ENCODE measurements at regions not wholly inside any gene's neighbourhood (a gene's known extent, or its start where the extent isn't known, plus 50 kb on each side); places are given as distances from the start of the nearest gene placed in this dataset.

DNA sequence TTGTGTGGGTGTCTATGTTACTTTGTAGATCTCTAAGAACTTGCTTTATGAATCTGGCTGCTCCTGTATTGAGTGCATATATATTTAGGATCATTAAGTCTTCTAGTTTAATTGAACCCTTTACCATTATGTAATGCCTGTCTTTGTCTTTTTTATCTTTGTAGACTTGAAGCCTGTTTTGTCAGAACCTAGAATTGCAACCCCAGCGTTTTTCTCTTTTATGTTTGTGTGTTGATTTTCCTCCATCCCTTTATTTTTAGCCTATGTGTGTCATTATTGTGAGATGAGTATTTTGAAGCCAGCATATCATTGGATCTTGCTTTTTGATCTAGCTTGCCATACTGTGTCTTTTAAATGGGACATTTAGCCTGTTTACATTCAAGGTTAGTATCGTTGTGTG is 573.2 kb downstream of the BRINP3 start:
- Histone ChIP-seq H3K4me1 (no peaks in the 10 kb centered on the region), H3K4me3 (no peak overlapping the region), H3K9me3 (peaks cover 0 to 32% (median 0%) of the 10 kb centered on the region in 8 donors), H3K36me3 (no peaks in the 10 kb centered on the region), H3K27ac (no peak overlapping the region), H3K27me3 (replicated peaks in 1 of 7) (no peaks in the 10 kb centered on the region)
- no peak for TF ChIP-seq POLR2AphosphoS5 (IDR thresholded peaks at IDR 0.05)
- no peak for TF ChIP-seq POLR2A (IDR thresholded peaks at IDR 0.05)
- TF ChIP-seq CTCF (IDR thresholded peaks at IDR 0.05 in 8 of 11, conservative IDR thresholded peaks at IDR 0.05 in 3 of 11) = no peak
- WGBS, 5 donors = 77 to 92% (median 83%) methylated on average over 2 of the region's 2 CpGs
- intact Hi-C loops (cut with DNase I; ENCODE audit: low total_unique reads) = no loop called here
- DNase-seq = no peak

DNA sequence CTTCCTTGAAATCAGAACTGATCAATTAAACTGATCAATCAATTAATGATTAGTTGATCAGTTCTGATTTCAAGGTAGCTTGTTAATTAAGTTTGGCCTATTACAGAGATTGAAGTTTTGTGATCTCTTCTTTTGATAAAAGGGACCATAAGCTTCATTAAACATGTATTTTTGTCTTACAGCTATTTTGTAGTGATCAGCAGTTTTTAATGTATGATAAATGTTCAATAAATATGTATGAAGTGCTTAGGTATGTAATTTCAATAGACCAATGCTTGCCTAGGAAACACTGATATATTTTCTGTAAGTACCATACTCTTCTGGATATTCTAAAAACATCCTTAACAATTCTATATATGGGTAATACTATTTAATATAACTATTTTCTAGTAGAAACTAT is 569.6 kb downstream of the BRINP3 start:
- no peaks in the 10 kb centered on the region for H3K27me3 ChIP-seq (replicated peaks in 1 of 7)
- no peaks in the 10 kb centered on the region for H3K4me1 ChIP-seq
- TF ChIP-seq CTCF (IDR thresholded peaks at IDR 0.05 in 8 of 11, conservative IDR thresholded peaks at IDR 0.05 in 3 of 11) = no peak
- TF ChIP-seq POLR2A (IDR thresholded peaks at IDR 0.05) = no peak
- TF ChIP-seq POLR2AphosphoS5 (IDR thresholded peaks at IDR 0.05) = no peak
- peaks cover 0 to 32% (median 0%) of the 10 kb centered on the region in 8 donors for H3K9me3 ChIP-seq
- no peak for DNase-seq
- H3K4me3 ChIP-seq = no peak overlapping the region
- H3K27ac ChIP-seq = no peak overlapping the region
- H3K36me3 ChIP-seq = no peaks in the 10 kb centered on the region
- intact Hi-C loops (cut with DNase I; ENCODE audit: low total_unique reads) = no loop called here

DNA sequence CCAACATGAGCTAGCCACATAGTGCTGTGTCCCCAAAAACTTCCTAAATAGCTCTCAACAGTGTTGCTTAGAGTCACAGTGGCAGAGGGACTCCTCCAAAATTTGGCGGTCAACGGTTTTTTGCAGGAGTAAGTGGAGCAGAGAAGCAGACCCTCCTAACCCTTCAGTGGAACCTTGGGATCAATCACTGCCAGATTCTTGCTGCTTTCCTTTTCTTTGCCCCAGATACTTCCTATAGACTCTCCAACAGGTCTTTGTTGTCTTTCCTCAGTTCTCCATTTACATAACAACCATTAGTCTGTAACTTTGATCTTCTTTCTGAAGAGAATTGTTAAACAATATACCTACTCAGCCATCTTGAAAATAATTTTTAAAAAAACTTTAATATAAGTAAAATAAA is 556.1 kb downstream of the BRINP3 start:
- H3K36me3 ChIP-seq = no peaks in the 10 kb centered on the region
- H3K4me1 ChIP-seq = no peaks in the 10 kb centered on the region
- no peak overlapping the region for H3K27ac ChIP-seq
- intact Hi-C loops (cut with DNase I; ENCODE audit: low total_unique reads) = no loop called here
- H3K27me3 ChIP-seq (replicated peaks in 1 of 7) = no peaks in the 10 kb centered on the region
- H3K9me3 ChIP-seq = peaks cover 0 to 71% (median 56%) of the 10 kb centered on the region in 8 donors
- no peak overlapping the region for H3K4me3 ChIP-seq
- TF ChIP-seq POLR2A (IDR thresholded peaks at IDR 0.05) (no peak), CTCF (IDR thresholded peaks at IDR 0.05 in 8 of 11, conservative IDR thresholded peaks at IDR 0.05 in 3 of 11) (no peak), POLR2AphosphoS5 (IDR thresholded peaks at IDR 0.05) (no peak)
- DNase-seq = no peak
- 90 to 100% (median 95%) methylated on average over 2 of the region's 2 CpGs for WGBS, 5 donors

DNA sequence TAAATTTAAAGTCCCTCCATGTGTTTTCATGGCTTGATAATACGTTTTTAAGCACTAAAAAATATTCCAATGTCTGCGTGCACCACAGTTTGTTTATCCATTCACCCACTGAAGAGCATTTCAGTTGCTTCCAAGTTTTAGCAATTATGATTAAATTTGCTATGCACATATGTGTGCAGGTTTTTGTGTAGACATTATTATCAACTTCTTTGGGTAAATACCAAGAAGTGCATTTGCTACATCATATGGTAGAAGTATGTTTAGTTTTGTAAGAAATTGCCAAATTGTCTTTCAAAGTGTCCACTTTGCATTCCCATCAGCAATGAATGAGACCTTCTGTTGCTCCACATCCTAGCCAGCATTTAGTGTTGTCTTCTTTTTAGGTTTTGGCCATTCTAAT is 550.0 kb downstream of the BRINP3 start:
- Histone ChIP-seq H3K9me3 (peaks cover 0 to 67% (median 38%) of the 10 kb centered on the region in 8 donors), H3K4me1 (no peaks in the 10 kb centered on the region), H3K27me3 (replicated peaks in 1 of 7) (no peaks in the 10 kb centered on the region), H3K4me3 (no peak overlapping the region), H3K27ac (no peak overlapping the region), H3K36me3 (no peaks in the 10 kb centered on the region)
- no peak for TF ChIP-seq POLR2A (IDR thresholded peaks at IDR 0.05)
- TF ChIP-seq POLR2AphosphoS5 (IDR thresholded peaks at IDR 0.05) = no peak
- no peak for TF ChIP-seq CTCF (IDR thresholded peaks at IDR 0.05 in 8 of 11, conservative IDR thresholded peaks at IDR 0.05 in 3 of 11)
- 58 to 76% (median 73%) methylated on average over 2 of the region's 2 CpGs for WGBS, 5 donors
- intact Hi-C loops (cut with DNase I; ENCODE audit: low total_unique reads) = no loop called here
- DNase-seq = no peak
